GM13976 (cell line): ENCODE measurements at regions not wholly inside any gene's neighbourhood (a gene's known extent, or its start where the extent isn't known, plus 50 kb on each side); places are given as distances from the start of the nearest gene placed in this dataset.

Experiments
- DNase-seq: peaks from one replicate; pipeline ENCODE4 v3.0.0; 2012; ENCODE audit warnings: low spot score
- in situ Hi-C: fragments of 300-500 bp; cut with MboI; formaldehyde crosslinking; loops from one replicate; pipeline ENCODE4 v1.12.0; 2022; ENCODE audit warnings: low sequenced_read_pairs, mixed read lengths, inconsistent platforms; ENCODE audit not compliant: unreplicated experiment
- TF ChIP-seq, protein P1 (sequence below): IDR thresholded peaks from 2 replicates; pipeline ENCODE4 v1.5.1; 2012; ENCODE audit warnings: borderline replicate concordance, mild to moderate bottlenecking; ENCODE audit not compliant: insufficient read depth; ENCODE audit errors: extremely low read depth, missing control alignments, control extremely low read depth

GRCh38 chr14:49173765-49174373 is 412.3 kb downstream of the RPS29 start:
- peak; percentile 41 for DNase-seq
- TF ChIP-seq, protein P1, sequence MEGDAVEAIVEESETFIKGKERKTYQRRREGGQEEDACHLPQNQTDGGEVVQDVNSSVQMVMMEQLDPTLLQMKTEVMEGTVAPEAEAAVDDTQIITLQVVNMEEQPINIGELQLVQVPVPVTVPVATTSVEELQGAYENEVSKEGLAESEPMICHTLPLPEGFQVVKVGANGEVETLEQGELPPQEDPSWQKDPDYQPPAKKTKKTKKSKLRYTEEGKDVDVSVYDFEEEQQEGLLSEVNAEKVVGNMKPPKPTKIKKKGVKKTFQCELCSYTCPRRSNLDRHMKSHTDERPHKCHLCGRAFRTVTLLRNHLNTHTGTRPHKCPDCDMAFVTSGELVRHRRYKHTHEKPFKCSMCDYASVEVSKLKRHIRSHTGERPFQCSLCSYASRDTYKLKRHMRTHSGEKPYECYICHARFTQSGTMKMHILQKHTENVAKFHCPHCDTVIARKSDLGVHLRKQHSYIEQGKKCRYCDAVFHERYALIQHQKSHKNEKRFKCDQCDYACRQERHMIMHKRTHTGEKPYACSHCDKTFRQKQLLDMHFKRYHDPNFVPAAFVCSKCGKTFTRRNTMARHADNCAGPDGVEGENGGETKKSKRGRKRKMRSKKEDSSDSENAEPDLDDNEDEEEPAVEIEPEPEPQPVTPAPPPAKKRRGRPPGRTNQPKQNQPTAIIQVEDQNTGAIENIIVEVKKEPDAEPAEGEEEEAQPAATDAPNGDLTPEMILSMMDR: peak; percentile 69
- in situ Hi-C loops: no loop called here

GRCh38 chr14:49164074-49164473 is 422.1 kb downstream of the RPS29 start:
- in situ Hi-C loops: no loop called here
- TF ChIP-seq, protein P1: no peak
- DNase-seq: no peak

GRCh38 chr14:49160983-49161382 is 425.2 kb downstream of the RPS29 start:
- TF ChIP-seq, protein P1: no peak
- no peak for DNase-seq
- in situ Hi-C loops: no loop called here

- TF ChIP-seq, protein P1: no peak
- in situ Hi-C loops: no loop called here
- DNase-seq: no peak
These were observed 427.1 kb downstream of the RPS29 start for GRCh38 chr14:49159081-49159480.

- TF ChIP-seq, protein P1: no peak
- no peak for DNase-seq
- in situ Hi-C loops: no loop called here
These were observed 446.6 kb downstream of the RPS29 start for GRCh38 chr14:49139593-49139992.

GRCh38 chr14:49134940-49135339 is 451.2 kb downstream of the RPS29 start:
- TF ChIP-seq, protein P1: no peak
- no peak for DNase-seq
- in situ Hi-C loops: no loop called here

DNA sequence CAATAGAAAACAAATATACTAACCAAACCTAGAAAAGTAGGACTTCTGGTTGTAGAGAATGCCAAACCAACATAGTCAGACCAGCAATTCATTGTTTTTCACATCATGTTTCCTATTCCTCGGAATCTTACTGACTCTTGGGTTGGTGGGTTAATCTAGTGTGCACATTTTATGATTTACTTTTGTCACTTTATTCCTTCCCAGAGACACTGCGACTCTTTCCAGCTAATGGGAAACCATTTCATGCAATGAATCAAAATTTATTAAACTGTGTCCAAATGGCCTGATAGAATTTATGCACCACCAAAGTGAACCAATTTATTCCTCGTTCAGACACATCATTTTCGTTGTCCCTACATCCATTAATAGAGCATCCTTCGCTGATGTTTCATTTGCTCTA is 464.9 kb downstream of the RPS29 start:
- in situ Hi-C loops: no loop called here
- DNase-seq: no peak
- TF ChIP-seq, protein P1: no peak
